SU-DHL-6 (cell line): ENCODE measurements at regions not wholly inside any gene's neighbourhood (a gene's known extent, or its start where the extent isn't known, plus 50 kb on each side); places are given as distances from the start of the nearest gene placed in this dataset.
"Not testable (repeated sequence)": the region's sequence is repeated elsewhere in the genome, so short reads cannot be mapped to it uniquely, and the experiment has no call there.

Source experiments
- H2AFZ ChIP-seq: fragments of 200-600 bp; sonication (generic); 2 replicates; pipeline ENCODE4 v1.6.1; 2014; ENCODE audit warnings: low read depth, mild to moderate bottlenecking, moderate library complexity, mixed read lengths, antibody characterized with exemption, low read length; ENCODE audit not compliant: severe bottlenecking
- H3F3A ChIP-seq: fragments of 200-600 bp; shearing (Covaris generic); 2 replicates; pipeline ENCODE4 v1.6.0; 2016; ENCODE audit warnings: antibody characterized with exemption, mild to moderate bottlenecking; ENCODE audit not compliant: insufficient read depth
- H3K27ac ChIP-seq: fragments of 200-600 bp; sonication (generic); 2 replicates; pipeline ENCODE4 v1.5.1; 2016; ENCODE audit warnings: low read depth, mild to moderate bottlenecking, low read length, moderate library complexity, mixed read lengths
- H3K27me3 ChIP-seq: fragments of 200-600 bp; sonication (generic), shearing (Covaris generic); 2 replicates; pipeline ENCODE4 v1.6.0; 2014; ENCODE audit warnings: mild to moderate bottlenecking, low read length
- H3K36me3 ChIP-seq: fragments of 200-600 bp; sonication (generic); 2 replicates; pipeline ENCODE4 v1.6.1; 2014; ENCODE audit warnings: mild to moderate bottlenecking, low read length, mixed read lengths
- H3K4me2 ChIP-seq: fragments of 300-600, 200-600 bp; shearing (Covaris generic), sonication (generic); 2 replicates; pipeline ENCODE4 v1.6.0; 2014; ENCODE audit warnings: low read length, low read depth, mild to moderate bottlenecking; ENCODE audit not compliant: poor library complexity, severe bottlenecking
- H3K4me3 ChIP-seq: fragments of 200-600 bp; sonication (generic); 2 replicates; pipeline ENCODE4 v1.5.1; 2014; ENCODE audit warnings: antibody characterized with exemption, low read length, mild to moderate bottlenecking, mixed read lengths; ENCODE audit not compliant: insufficient read depth, poor library complexity, severe bottlenecking
- H3K79me2 ChIP-seq: fragments of 200-600 bp; sonication (generic); 2 replicates; pipeline ENCODE4 v1.6.1; 2014; ENCODE audit warnings: mild to moderate bottlenecking, low read length, moderate library complexity; ENCODE audit not compliant: insufficient read depth
- H3K9ac ChIP-seq: fragments of 200-600 bp; sonication (generic); 2 replicates; pipeline ENCODE4 v1.7.0; 2014; ENCODE audit warnings: mild to moderate bottlenecking, low read length
- H3K9me2 ChIP-seq: fragments of 200-600 bp; sonication (generic); replicated peaks from 2 replicates; pipeline ENCODE4 v1.6.1; 2014; ENCODE audit warnings: low read length; ENCODE audit not compliant: insufficient read depth
- H3K9me3 ChIP-seq: fragments of 200-600 bp; sonication (generic); 2 replicates; pipeline ENCODE4 v1.6.1; 2014; ENCODE audit warnings: low read length, mixed read lengths; ENCODE audit not compliant: insufficient read depth
- H4K20me1 ChIP-seq: fragments of 200-600 bp; sonication (generic); 2 replicates; pipeline ENCODE4 v1.6.1; 2014; ENCODE audit warnings: low read depth, mild to moderate bottlenecking, antibody characterized with exemption, low read length, moderate library complexity, mixed read lengths
- EZH2phosphoT487 ChIP-seq: fragments of 200-600 bp; sonication (generic), shearing (Covaris generic); conservative IDR thresholded peaks from 2 replicates; pipeline ENCODE4 v1.6.1; 2018; ENCODE audit warnings: mild to moderate bottlenecking, antibody characterized with exemption, low read length, moderate library complexity, mixed read lengths
- TF ChIP-seq, protein P1 (sequence below): fragments of 200-600 bp; sonication (generic); IDR thresholded peaks from one replicate; pipeline ENCODE4 v1.5.1; 2017; ENCODE audit warnings: antibody characterized with exemption, mild to moderate bottlenecking, low read length, moderate library complexity; ENCODE audit not compliant: insufficient read depth, poor library complexity, severe bottlenecking

DNA sequence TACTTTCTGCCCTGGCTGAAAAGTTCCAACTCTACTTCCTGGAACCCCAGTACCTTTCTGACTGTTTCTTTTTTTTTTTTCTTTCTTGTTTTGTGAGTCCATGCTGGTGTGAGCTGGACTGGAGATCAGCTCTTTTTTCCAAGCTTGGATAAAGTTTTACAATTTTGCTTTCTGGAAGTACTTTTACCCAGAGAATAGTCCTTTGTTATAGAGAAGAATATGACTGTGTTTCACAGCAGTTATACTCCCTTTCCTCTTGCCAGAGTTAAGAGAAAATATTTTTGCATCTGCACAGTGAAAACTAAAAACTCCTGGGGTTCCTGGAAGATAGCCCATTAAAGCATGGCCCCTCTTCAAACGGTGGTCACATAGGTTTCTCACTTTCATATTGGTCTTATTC, 1100.6 kb downstream of the OTOL1 start:
- H3K9me2 ChIP-seq = no peaks in the 10 kb centered on the region
- no peaks in the 10 kb centered on the region for H3K27me3 ChIP-seq
- no peaks in the 10 kb centered on the region for H3F3A ChIP-seq
- H3K4me2 ChIP-seq = no peak overlapping the region
- H3K79me2 ChIP-seq = no peaks in the 10 kb centered on the region
- H3K36me3 ChIP-seq = no peaks in the 10 kb centered on the region
- H4K20me1 ChIP-seq = no peaks in the 10 kb centered on the region
- H3K27ac ChIP-seq = no peak overlapping the region
- no peak overlapping the region for H3K4me3 ChIP-seq
- H3K9me3 ChIP-seq = no peaks in the 10 kb centered on the region
- TF ChIP-seq, protein P1, sequence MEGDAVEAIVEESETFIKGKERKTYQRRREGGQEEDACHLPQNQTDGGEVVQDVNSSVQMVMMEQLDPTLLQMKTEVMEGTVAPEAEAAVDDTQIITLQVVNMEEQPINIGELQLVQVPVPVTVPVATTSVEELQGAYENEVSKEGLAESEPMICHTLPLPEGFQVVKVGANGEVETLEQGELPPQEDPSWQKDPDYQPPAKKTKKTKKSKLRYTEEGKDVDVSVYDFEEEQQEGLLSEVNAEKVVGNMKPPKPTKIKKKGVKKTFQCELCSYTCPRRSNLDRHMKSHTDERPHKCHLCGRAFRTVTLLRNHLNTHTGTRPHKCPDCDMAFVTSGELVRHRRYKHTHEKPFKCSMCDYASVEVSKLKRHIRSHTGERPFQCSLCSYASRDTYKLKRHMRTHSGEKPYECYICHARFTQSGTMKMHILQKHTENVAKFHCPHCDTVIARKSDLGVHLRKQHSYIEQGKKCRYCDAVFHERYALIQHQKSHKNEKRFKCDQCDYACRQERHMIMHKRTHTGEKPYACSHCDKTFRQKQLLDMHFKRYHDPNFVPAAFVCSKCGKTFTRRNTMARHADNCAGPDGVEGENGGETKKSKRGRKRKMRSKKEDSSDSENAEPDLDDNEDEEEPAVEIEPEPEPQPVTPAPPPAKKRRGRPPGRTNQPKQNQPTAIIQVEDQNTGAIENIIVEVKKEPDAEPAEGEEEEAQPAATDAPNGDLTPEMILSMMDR = no peak
- TF ChIP-seq EZH2phosphoT487 = no peak
- no peak overlapping the region for H3K9ac ChIP-seq
- peak overlapping the region; percentile 21 for H2AFZ ChIP-seq

DNA sequence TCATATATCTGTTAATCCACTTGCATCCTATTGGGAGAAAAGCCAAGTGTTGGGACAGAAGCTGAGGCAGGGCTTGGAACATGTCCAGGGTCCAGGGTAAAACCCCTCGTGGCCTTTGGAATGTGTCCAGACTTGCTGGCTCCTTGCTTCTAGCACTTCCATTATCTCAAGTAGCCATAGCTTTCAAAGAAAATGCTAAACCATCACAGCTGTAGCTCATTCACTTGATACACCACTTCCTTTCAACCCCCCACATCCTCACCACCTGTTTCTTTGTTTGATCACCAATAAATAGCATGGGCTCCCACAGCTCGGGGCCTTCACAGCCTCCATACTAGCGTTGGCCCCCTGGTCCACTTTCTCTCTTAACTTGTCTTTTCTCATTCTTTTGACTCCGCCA, 1101.9 kb downstream of the OTOL1 start:
- H3K27ac ChIP-seq, H3K9me3 ChIP-seq, H4K20me1 ChIP-seq, H3K79me2 ChIP-seq, H3K27me3 ChIP-seq, H3K36me3 ChIP-seq, H3K4me3 ChIP-seq, H3K9ac ChIP-seq, H3F3A ChIP-seq, H3K4me2 ChIP-seq, H3K9me2 ChIP-seq: not testable (repeated sequence)
- peak overlapping the region; percentile 4 for H2AFZ ChIP-seq

DNA sequence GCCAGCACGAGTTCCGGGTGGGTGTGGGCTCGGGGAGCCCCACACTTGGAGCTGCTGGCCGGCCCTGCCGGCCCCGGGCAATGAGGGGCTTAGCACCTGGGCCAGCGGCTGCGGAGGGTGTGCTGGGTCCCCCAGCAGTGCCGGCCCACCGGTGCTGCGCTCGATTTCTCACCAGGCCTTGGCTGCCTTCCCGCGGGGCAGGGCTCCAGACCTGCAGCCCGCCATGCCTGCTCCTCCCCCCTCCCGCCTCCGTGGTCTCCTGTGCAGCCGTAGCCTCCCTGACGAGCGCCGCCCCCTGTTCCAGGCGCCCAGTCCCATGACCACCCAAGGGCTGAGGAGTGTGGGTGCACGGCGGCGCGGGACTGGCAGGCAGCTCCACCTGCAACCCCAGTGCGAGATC, 1103.1 kb downstream of the OTOL1 start:
- H3K27ac ChIP-seq, H2AFZ ChIP-seq, H3K79me2 ChIP-seq, H4K20me1 ChIP-seq, H3K27me3 ChIP-seq, H3K9me2 ChIP-seq, H3F3A ChIP-seq, H3K36me3 ChIP-seq, H3K9me3 ChIP-seq, H3K9ac ChIP-seq, H3K4me2 ChIP-seq, H3K4me3 ChIP-seq: not testable (repeated sequence)

DNA sequence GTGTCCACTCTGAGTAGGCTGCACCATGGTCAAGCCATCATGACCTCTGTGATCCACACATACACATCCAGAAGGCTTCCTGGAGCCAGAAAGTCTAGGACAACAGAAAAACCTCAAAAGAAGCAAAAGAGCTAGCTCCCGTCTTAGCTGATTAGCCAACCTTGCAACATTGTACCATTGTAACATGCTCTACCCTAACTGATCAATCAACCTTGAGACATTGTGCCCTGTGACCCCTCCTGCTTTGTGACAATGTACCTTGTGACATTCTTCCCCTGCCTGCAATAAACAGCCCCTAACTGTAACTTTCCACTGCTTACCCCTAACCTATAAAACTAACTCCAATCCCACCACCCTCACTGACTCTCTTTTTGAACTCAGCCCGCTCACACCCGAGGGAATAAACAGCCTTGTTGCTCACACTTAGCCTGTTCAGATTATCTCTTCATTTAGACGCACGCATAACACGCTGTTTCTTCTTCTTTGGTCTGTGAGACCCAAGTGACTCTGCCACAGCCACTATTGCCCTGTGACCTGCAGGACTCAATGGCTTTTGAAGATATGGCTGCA, 1104.6 kb downstream of the OTOL1 start:
- H3K9ac ChIP-seq = no peak overlapping the region
- no peaks in the 10 kb centered on the region for H4K20me1 ChIP-seq
- H3K4me2 ChIP-seq = no peak overlapping the region
- H2AFZ ChIP-seq = no peak overlapping the region
- H3K9me3 ChIP-seq = no peaks in the 10 kb centered on the region; the same call in 1 of the 2 replicates
- no peak overlapping the region for H3K4me3 ChIP-seq
- H3K79me2 ChIP-seq = no peaks in the 10 kb centered on the region
- no peaks in the 10 kb centered on the region for H3K36me3 ChIP-seq
- no peak for TF ChIP-seq EZH2phosphoT487
- TF ChIP-seq, protein P1 = no peak
- no peak overlapping the region for H3K27ac ChIP-seq
- H3F3A ChIP-seq = no peaks in the 10 kb centered on the region
- no peaks in the 10 kb centered on the region for H3K9me2 ChIP-seq
- no peaks in the 10 kb centered on the region for H3K27me3 ChIP-seq
